Endothelial cell of umbilical vein (primary cell): ENCODE measurements at regions not wholly inside any gene's neighbourhood (a gene's known extent, or its start where the extent isn't known, plus 50 kb on each side); places are given as distances from the start of the nearest gene placed in this dataset.

Experiments used
- EZH2 ChIP-seq: IDR thresholded peaks from 2 replicates; pipeline ENCODE4 v1.6.1; 2012; ENCODE audit warnings: borderline replicate concordance, low read depth, mild to moderate bottlenecking, moderate library complexity, low read length, inconsistent platforms; ENCODE audit not compliant: severe bottlenecking
- FOS ChIP-seq: IDR thresholded peaks from 2 replicates; pipeline ENCODE4 v1.6.1; 2011; ENCODE audit warnings: mild to moderate bottlenecking, low read length, moderate library complexity, borderline replicate concordance; ENCODE audit not compliant: insufficient read depth
- GATA2 ChIP-seq: IDR thresholded peaks from 2 replicates; pipeline ENCODE4 v1.7.0; 2011; ENCODE audit warnings: low read depth, mild to moderate bottlenecking, moderate library complexity, mixed read lengths, low read length; ENCODE audit not compliant: insufficient read length, insufficient read depth
- MYC ChIP-seq: IDR thresholded peaks from one replicate; pipeline ENCODE4 v1.6.1; 2011; ENCODE audit warnings: mild to moderate bottlenecking, low read depth, low read length
- POLR2A ChIP-seq: IDR thresholded peaks from 2 replicates; pipeline ENCODE4 v1.6.1; 2012; ENCODE audit warnings: low read depth, mild to moderate bottlenecking, control low read depth, low read length
- POLR2AphosphoS5 ChIP-seq: IDR thresholded peaks from 2 replicates; pipeline ENCODE4 v1.6.1; 2012; ENCODE audit warnings: low read depth, mild to moderate bottlenecking, control low read depth, low read length, moderate library complexity; ENCODE audit not compliant: insufficient read depth
- TF ChIP-seq, protein P1 (sequence below), 2 donors: IDR thresholded peaks; 1 replicate in 1 of 2; 2 replicates in 1 of 2; pipeline ENCODE4 v1.5.1; 2011; ENCODE audit warnings: low read length in 2 of 2, mild to moderate bottlenecking in 2 of 2, moderate library complexity in 2 of 2, control low read depth in 1 of 2, inconsistent platforms in 1 of 2, low read depth in 1 of 2; ENCODE audit not compliant: insufficient read depth in 1 of 2; ENCODE audit errors: extremely low read depth in 1 of 2

DNA sequence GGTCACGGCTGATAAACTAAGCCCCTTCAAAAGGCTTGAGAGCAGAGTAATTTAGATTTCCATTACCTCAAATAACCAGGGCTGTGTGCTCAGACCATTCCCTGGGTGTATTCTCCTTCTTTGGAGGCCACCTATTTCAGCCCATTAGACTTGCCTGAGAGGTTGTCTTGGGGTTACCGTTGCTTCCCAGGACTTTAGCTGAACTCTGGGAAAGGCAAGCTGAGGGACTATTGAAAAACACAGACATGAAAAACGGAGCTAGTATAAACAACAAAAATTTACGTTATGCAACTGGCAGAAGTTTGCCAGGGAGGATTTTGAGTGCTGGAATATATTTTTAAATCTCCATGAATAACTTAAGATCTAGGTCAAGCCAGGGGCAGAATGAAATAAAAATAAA lies 561.0 kb upstream of the TNP1 start:
- TF ChIP-seq, protein P1, sequence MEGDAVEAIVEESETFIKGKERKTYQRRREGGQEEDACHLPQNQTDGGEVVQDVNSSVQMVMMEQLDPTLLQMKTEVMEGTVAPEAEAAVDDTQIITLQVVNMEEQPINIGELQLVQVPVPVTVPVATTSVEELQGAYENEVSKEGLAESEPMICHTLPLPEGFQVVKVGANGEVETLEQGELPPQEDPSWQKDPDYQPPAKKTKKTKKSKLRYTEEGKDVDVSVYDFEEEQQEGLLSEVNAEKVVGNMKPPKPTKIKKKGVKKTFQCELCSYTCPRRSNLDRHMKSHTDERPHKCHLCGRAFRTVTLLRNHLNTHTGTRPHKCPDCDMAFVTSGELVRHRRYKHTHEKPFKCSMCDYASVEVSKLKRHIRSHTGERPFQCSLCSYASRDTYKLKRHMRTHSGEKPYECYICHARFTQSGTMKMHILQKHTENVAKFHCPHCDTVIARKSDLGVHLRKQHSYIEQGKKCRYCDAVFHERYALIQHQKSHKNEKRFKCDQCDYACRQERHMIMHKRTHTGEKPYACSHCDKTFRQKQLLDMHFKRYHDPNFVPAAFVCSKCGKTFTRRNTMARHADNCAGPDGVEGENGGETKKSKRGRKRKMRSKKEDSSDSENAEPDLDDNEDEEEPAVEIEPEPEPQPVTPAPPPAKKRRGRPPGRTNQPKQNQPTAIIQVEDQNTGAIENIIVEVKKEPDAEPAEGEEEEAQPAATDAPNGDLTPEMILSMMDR (IDR thresholded peaks at IDR 0.05; ENCODE audit: extremely low read depth in 1 of 2, insufficient read depth in 1 of 2, low read depth in 1 of 2, low read length in 2 of 2), result no peak
- TF ChIP-seq POLR2A (no peak), EZH2 (no peak), FOS (no peak), POLR2AphosphoS5 (no peak), GATA2 (no peak), MYC (no peak)
